ENCODE measurements at regions not wholly inside any gene's neighbourhood (a gene's known extent, or its start where the extent isn't known, plus 50 kb on each side); places are given as distances from the start of the nearest gene placed in this dataset.

DNA sequence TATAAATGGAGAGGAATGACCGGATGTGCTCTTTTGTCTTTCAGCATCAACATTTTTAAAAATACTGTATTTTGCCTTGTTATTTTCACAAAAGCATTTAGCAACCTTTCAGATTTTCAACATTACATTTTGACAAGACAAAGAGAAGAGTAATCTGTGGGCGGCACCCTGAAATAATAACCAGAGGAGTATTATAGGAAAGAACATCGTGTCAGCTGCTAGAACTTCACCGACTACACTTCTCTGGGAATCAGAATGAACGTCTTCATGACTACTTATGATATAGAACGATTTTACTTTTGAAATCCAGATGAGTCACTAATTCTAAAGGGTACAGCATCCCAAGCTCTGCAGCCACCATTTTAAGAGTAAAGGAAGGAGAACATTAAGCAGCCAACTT, 531.5 kb upstream of the FRG1 start:
- no peak for TF ChIP-seq CTCF (IDR thresholded peaks at IDR 0.05; ENCODE audit: unreplicated experiment)
- no TSS peak for BruUV-seq (replicated peaks)
- Mint-ChIP-seq H3K4me1 (ENCODE audit: low read depth, unreplicated experiment) (no peaks in the 10 kb centered on the region), H3K9me3 (ENCODE audit: low read depth, unreplicated experiment) (peaks cover 12% of the 10 kb centered on the region), H3K27ac (ENCODE audit: unreplicated experiment) (no peak overlapping the region), H3K4me3 (ENCODE audit: low read depth, unreplicated experiment) (no peak overlapping the region), H3K27me3 (ENCODE audit: unreplicated experiment) (no peaks in the 10 kb centered on the region), H3K36me3 (ENCODE audit: insufficient read depth, unreplicated experiment) (no peaks in the 10 kb centered on the region)
- intact Hi-C loops (cut with micrococcal nuclease; ENCODE audit: unreplicated experiment) = no loop called here
- no peak for DNase-seq
- CTCF ChIA-PET = no interaction called here

- no peaks in the 10 kb centered on the region for H3K36me3 Mint-ChIP-seq (ENCODE audit: insufficient read depth, unreplicated experiment)
- H3K4me1 Mint-ChIP-seq (ENCODE audit: low read depth, unreplicated experiment) = no peaks in the 10 kb centered on the region
- no peak overlapping the region for H3K27ac Mint-ChIP-seq (ENCODE audit: unreplicated experiment)
- no peak for DNase-seq
- peaks cover 13% of the 10 kb centered on the region for H3K9me3 Mint-ChIP-seq (ENCODE audit: low read depth, unreplicated experiment)
- no peaks in the 10 kb centered on the region for H3K27me3 Mint-ChIP-seq (ENCODE audit: unreplicated experiment)
- CTCF ChIA-PET = no interaction called here
- TF ChIP-seq CTCF (IDR thresholded peaks at IDR 0.05; ENCODE audit: unreplicated experiment) = no peak
- intact Hi-C loops (cut with micrococcal nuclease; ENCODE audit: unreplicated experiment) = no loop called here
- no TSS peak for BruUV-seq (replicated peaks)
- no peak overlapping the region for H3K4me3 Mint-ChIP-seq (ENCODE audit: low read depth, unreplicated experiment)
Measured at GRCh38 chr4:189414021-189414420, 526.7 kb upstream of the FRG1 start.

DNA sequence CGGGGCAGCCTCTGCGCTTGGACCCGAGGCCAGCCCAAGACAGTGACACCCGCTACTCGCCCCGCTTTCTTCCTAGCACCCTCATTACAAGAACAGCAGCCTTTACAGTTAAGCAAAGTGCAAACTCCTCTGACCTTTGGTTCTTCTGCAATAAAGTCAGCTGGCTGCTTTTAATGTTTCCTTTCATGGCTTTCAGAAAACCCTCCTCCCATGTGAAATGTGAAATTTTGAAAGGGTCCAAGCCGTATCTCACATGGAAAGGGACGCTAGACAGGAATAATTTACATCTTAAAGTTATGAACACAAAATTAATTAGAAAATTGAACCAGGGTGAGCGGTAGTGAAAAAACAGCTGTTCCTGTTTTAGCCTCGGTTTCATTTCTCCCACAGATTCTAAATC, 520.1 kb upstream of the FRG1 start:
- BruUV-seq (replicated peaks) = no TSS peak
- Mint-ChIP-seq H3K4me1 (ENCODE audit: low read depth, unreplicated experiment) (no peaks in the 10 kb centered on the region), H3K4me3 (ENCODE audit: low read depth, unreplicated experiment) (no peak overlapping the region), H3K9me3 (ENCODE audit: low read depth, unreplicated experiment) (peaks cover 14% of the 10 kb centered on the region), H3K27me3 (ENCODE audit: unreplicated experiment) (no peaks in the 10 kb centered on the region), H3K36me3 (ENCODE audit: insufficient read depth, unreplicated experiment) (no peaks in the 10 kb centered on the region), H3K27ac (ENCODE audit: unreplicated experiment) (no peak overlapping the region)
- intact Hi-C loops (cut with micrococcal nuclease; ENCODE audit: unreplicated experiment) = no loop called here
- CTCF ChIA-PET = no interaction called here
- no peak for TF ChIP-seq CTCF (IDR thresholded peaks at IDR 0.05; ENCODE audit: unreplicated experiment)
- DNase-seq = no peak

DNA sequence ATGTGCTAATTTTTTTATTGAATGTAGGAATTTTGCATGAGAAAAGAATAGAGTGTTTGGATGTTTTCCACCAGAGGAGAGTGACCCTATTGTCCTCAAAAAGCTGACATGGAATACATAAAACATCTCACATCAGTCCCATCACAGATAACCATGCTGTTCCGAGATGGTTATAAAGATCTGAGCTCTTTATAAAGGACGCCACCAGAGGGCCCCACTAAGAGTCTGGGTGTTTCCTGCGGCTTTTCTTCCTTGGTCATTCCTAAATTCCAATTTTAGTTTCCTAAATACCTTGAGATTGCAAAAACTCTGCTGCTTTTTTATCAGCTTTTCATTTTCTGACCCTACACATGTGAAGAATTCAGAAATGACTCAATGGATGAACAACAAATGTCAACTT, 504.5 kb upstream of the FRG1 start:
- Mint-ChIP-seq H3K4me3 (ENCODE audit: low read depth, unreplicated experiment) (no peak overlapping the region), H3K4me1 (ENCODE audit: low read depth, unreplicated experiment) (no peaks in the 10 kb centered on the region), H3K27ac (ENCODE audit: unreplicated experiment) (no peak overlapping the region), H3K27me3 (ENCODE audit: unreplicated experiment) (no peaks in the 10 kb centered on the region), H3K36me3 (ENCODE audit: insufficient read depth, unreplicated experiment) (no peaks in the 10 kb centered on the region), H3K9me3 (ENCODE audit: low read depth, unreplicated experiment) (peaks cover 16% of the 10 kb centered on the region)
- CTCF ChIA-PET = no interaction called here
- BruUV-seq (replicated peaks) = no TSS peak
- intact Hi-C loops (cut with micrococcal nuclease; ENCODE audit: unreplicated experiment) = no loop called here
- DNase-seq = no peak
- no peak for TF ChIP-seq CTCF (IDR thresholded peaks at IDR 0.05; ENCODE audit: unreplicated experiment)

- H3K9me3 Mint-ChIP-seq (ENCODE audit: low read depth, unreplicated experiment) = peaks cover 19% of the 10 kb centered on the region
Measured at GRCh38 chr4:189440716-189441115, 500.0 kb upstream of the FRG1 start.

More at GRCh38 chr4:189440716-189441115, 500.0 kb upstream of the FRG1 start:
- DNase-seq = no peak
- no peaks in the 10 kb centered on the region for H3K27me3 Mint-ChIP-seq (ENCODE audit: unreplicated experiment)
- CTCF ChIA-PET = no interaction called here
- intact Hi-C loops (cut with micrococcal nuclease; ENCODE audit: unreplicated experiment) = no loop called here
- H3K4me1 Mint-ChIP-seq (ENCODE audit: low read depth, unreplicated experiment) = no peaks in the 10 kb centered on the region
- H3K27ac Mint-ChIP-seq (ENCODE audit: unreplicated experiment) = no peak overlapping the region
- no peak for TF ChIP-seq CTCF (IDR thresholded peaks at IDR 0.05; ENCODE audit: unreplicated experiment)
- H3K4me3 Mint-ChIP-seq (ENCODE audit: low read depth, unreplicated experiment) = no peak overlapping the region
- no TSS peak for BruUV-seq (replicated peaks)
- H3K36me3 Mint-ChIP-seq (ENCODE audit: insufficient read depth, unreplicated experiment) = no peaks in the 10 kb centered on the region
